Fibroblast of mammary gland (primary cell): ENCODE measurements at regions not wholly inside any gene's neighbourhood (a gene's known extent, or its start where the extent isn't known, plus 50 kb on each side); places are given as distances from the start of the nearest gene placed in this dataset.

Experiments used
- DNase-seq: peaks from one replicate; pipeline ENCODE4 v3.0.0-alpha.2; 2010; ENCODE audit warnings: low read depth
- H3K4me3 ChIP-seq: 2 replicates; pipeline ENCODE4 v1.5.1; 2011; ENCODE audit warnings: low read depth, mild to moderate bottlenecking, low read length, moderate library complexity; ENCODE audit not compliant: control insufficient read depth
- CTCF ChIP-seq: conservative IDR thresholded peaks from 2 replicates; pipeline ENCODE4 v1.5.1; 2011; ENCODE audit warnings: low read depth, low read length, inconsistent platforms; ENCODE audit not compliant: control insufficient read depth, insufficient read depth

- peak; percentile 39 for DNase-seq
- TF ChIP-seq CTCF, result no peak
- no peak overlapping the region for H3K4me3 ChIP-seq
These were observed 49.9 kb upstream of the JAK2 start for GRCh38 chr9:4935001-4935672.
